ENCODE measurements at regions not wholly inside any gene's neighbourhood (a gene's known extent, or its start where the extent isn't known, plus 50 kb on each side); places are given as distances from the start of the nearest gene placed in this dataset.

- Mint-ChIP-seq H3K36me3 (ENCODE audit: low read depth) (no peaks in the 10 kb centered on the region), H3K9me3 (no peaks in the 10 kb centered on the region), H3K4me3 (no peak overlapping the region), H3K27ac (no peak overlapping the region), H3K4me1 (ENCODE audit: low read depth) (no peaks in the 10 kb centered on the region), H3K27me3 (peaks cover 32% of the 10 kb centered on the region)
Observed at GRCh38 chr9:90300611-90301276, 341.9 kb downstream of the DIRAS2 start.

DNA sequence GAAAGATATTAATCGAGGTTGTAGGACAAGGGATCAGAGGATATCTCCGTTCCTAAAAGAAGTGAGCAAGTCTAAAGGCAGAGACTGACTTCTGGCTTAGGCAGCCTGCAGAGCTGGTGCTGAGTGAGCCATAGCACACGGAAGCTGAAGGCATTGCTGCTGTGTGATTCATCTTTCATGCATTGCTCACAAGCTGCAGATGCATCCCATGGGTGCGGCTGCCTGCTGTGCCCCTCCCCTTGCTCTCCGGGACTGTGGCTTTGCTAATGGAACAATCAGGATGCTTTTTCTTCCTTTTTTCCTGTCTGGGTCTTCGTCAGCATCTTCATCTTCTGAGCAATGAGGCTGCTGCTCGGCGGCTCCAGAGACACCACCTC lies 341.4 kb downstream of the DIRAS2 start:
- no peak overlapping the region for H3K4me3 Mint-ChIP-seq
- H3K27ac Mint-ChIP-seq: no peak overlapping the region
- peaks cover 31% of the 10 kb centered on the region for H3K27me3 Mint-ChIP-seq
- no peaks in the 10 kb centered on the region for H3K4me1 Mint-ChIP-seq (ENCODE audit: low read depth)
- no peaks in the 10 kb centered on the region for H3K36me3 Mint-ChIP-seq (ENCODE audit: low read depth)
- no peaks in the 10 kb centered on the region for H3K9me3 Mint-ChIP-seq

- Mint-ChIP-seq H3K4me1 (ENCODE audit: low read depth) (no peaks in the 10 kb centered on the region), H3K27me3 (peaks cover 23% of the 10 kb centered on the region), H3K9me3 (no peaks in the 10 kb centered on the region), H3K36me3 (ENCODE audit: low read depth) (no peaks in the 10 kb centered on the region), H3K4me3 (no peak overlapping the region), H3K27ac (no peak overlapping the region)
Observed at GRCh38 chr9:90303655-90304054, 339.0 kb downstream of the DIRAS2 start.

DNA sequence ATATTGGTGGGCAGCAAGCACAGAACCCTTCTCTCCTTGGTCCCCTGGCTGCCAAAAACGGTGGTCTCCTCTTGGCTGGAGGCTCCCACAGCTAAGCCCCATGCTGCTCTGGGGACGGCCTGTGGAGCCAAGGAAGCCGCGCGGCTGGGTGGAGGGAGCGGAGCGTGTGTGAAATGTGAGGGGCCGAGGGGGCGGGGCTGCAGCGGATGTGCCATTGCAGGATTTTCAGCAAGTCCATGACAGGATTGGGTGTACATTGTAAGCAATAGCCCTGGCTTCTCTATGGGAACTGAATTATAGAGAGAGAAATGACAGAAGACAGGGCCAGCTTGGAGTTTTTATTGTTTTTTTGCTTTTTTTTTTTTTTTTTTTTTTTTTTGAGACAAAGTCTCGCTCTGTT lies 336.5 kb downstream of the DIRAS2 start:
- H3K36me3 Mint-ChIP-seq (ENCODE audit: low read depth): no peaks in the 10 kb centered on the region
- no peaks in the 10 kb centered on the region for H3K4me1 Mint-ChIP-seq (ENCODE audit: low read depth)
- no peak overlapping the region for H3K4me3 Mint-ChIP-seq
- H3K27me3 Mint-ChIP-seq: peaks cover 23% of the 10 kb centered on the region
- H3K27ac Mint-ChIP-seq: no peak overlapping the region
- no peaks in the 10 kb centered on the region for H3K9me3 Mint-ChIP-seq

- H3K27me3 Mint-ChIP-seq: peaks cover 20% of the 10 kb centered on the region
- H3K4me3 Mint-ChIP-seq: no peak overlapping the region
- no peak overlapping the region for H3K27ac Mint-ChIP-seq
- H3K4me1 Mint-ChIP-seq (ENCODE audit: low read depth): no peaks in the 10 kb centered on the region
- no peaks in the 10 kb centered on the region for H3K36me3 Mint-ChIP-seq (ENCODE audit: low read depth)
- no peaks in the 10 kb centered on the region for H3K9me3 Mint-ChIP-seq
Observed at GRCh38 chr9:90307167-90307833, 335.3 kb downstream of the DIRAS2 start.

DNA sequence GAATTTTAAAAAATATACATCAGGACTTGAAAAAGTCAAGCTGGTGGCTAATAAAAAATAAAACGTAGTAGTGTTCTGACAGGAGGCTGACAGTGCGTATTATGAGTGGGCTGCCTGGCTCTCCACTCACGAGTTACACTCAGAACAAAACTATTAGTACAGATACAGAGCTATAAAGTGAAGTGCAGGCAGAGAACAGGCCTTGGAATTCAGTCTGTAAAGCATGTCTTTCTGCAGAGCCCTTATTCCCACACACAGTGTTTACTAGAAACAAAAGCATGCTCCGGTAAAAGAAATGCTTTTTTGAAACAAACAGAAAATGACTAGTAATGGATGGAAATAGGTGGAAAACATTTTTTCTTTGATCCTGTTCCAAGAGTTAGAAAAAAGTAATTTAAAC lies 334.7 kb downstream of the DIRAS2 start:
- Mint-ChIP-seq H3K4me3 (no peak overlapping the region), H3K27ac (no peak overlapping the region), H3K9me3 (no peaks in the 10 kb centered on the region), H3K36me3 (ENCODE audit: low read depth) (no peaks in the 10 kb centered on the region), H3K4me1 (ENCODE audit: low read depth) (no peaks in the 10 kb centered on the region), H3K27me3 (peaks cover 20% of the 10 kb centered on the region)

DNA sequence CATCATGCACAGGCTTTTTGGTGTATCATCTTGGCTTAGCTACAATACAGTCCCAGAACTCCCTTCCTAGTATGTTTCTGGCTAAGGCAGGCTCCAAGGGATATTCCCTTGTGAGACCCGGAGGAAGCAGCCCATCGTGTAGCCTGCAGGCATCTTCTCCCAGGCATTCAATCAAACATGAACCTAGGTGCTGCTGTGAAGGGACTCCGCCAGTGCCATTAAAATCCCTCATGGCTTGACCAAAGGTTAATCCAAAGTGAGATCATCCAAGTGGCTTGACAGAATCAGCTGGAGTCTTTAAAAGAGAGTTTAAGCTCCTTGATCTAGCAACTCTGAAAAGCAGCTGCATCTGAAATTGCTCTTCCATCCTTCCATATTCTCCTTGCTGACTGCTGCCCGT lies 333.9 kb downstream of the DIRAS2 start:
- no peak overlapping the region for H3K4me3 Mint-ChIP-seq
- H3K9me3 Mint-ChIP-seq: no peaks in the 10 kb centered on the region
- H3K27me3 Mint-ChIP-seq: peaks cover 20% of the 10 kb centered on the region
- no peak overlapping the region for H3K27ac Mint-ChIP-seq
- no peaks in the 10 kb centered on the region for H3K4me1 Mint-ChIP-seq (ENCODE audit: low read depth)
- H3K36me3 Mint-ChIP-seq (ENCODE audit: low read depth): no peaks in the 10 kb centered on the region

- Mint-ChIP-seq H3K27me3 (peaks cover 11% of the 10 kb centered on the region), H3K27ac (no peak overlapping the region), H3K9me3 (no peaks in the 10 kb centered on the region), H3K4me1 (ENCODE audit: low read depth) (no peaks in the 10 kb centered on the region), H3K36me3 (ENCODE audit: low read depth) (no peaks in the 10 kb centered on the region), H3K4me3 (no peak overlapping the region)
Observed at GRCh38 chr9:90309809-90310520, 332.7 kb downstream of the DIRAS2 start.

DNA sequence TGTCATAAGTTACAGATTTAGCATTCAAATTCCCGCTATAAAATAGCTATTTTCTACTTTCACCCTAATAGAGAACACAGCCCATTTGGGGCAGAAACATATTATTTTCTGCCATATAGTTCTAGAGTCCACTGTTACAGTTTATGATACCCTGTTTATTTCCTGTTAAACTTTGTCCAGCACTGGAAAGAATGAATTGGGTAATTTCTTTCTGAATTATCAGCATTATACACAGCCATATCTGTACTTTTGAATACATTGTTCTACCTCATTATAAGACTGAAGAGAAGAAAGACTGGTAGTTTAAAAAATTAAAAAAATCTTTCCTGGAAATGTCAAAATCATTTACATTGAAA lies 332.1 kb downstream of the DIRAS2 start:
- no peak overlapping the region for H3K4me3 Mint-ChIP-seq
- no peak overlapping the region for H3K27ac Mint-ChIP-seq
- H3K4me1 Mint-ChIP-seq (ENCODE audit: low read depth): no peaks in the 10 kb centered on the region
- no peaks in the 10 kb centered on the region for H3K36me3 Mint-ChIP-seq (ENCODE audit: low read depth)
- H3K27me3 Mint-ChIP-seq: peaks cover 8% of the 10 kb centered on the region
- no peaks in the 10 kb centered on the region for H3K9me3 Mint-ChIP-seq

DNA sequence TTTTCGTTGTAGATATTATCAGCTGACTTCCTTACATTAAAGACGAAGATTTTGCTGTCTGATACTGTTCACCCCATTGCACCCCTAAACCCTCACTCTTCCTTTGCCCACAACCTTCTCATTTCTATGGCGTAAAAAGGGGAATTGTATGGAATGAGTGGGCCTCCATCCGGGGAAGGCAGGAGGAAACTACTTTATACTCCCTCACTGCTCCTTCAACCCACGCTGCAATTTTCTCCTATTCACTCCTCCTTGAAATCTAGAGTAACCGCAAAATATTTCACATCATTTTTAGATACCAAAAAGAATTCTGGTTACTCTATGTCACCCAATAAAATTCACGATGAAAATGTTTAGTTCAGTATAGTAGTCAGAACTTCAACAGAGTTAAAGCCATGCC lies 330.8 kb downstream of the DIRAS2 start:
- no peaks in the 10 kb centered on the region for H3K4me1 Mint-ChIP-seq (ENCODE audit: low read depth)
- no peaks in the 10 kb centered on the region for H3K36me3 Mint-ChIP-seq (ENCODE audit: low read depth)
- no peaks in the 10 kb centered on the region for H3K9me3 Mint-ChIP-seq
- peaks cover 8% of the 10 kb centered on the region for H3K27me3 Mint-ChIP-seq
- H3K4me3 Mint-ChIP-seq: no peak overlapping the region
- no peak overlapping the region for H3K27ac Mint-ChIP-seq

DNA sequence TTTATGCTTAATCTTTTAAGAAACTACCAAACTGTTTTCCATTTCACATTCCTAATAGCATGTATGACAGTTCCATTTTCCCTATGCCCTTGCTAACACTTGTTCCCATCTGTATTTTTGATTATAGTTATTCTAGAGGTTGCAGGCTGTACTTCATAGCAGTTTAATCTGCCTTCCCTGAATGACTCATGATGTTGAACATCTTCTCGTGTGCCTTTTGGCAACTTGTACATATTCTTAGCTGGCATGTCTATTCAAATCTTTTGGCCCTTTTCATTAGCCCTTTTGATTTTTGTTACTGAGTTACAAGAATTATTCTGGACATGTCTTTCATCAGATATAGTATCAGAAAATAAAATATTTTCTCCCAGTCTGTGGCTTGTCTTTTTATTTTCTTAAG lies 320.3 kb downstream of the DIRAS2 start:
- Mint-ChIP-seq H3K36me3 (ENCODE audit: low read depth) (no peaks in the 10 kb centered on the region), H3K27me3 (peaks cover 27% of the 10 kb centered on the region), H3K4me3 (no peak overlapping the region), H3K9me3 (no peaks in the 10 kb centered on the region), H3K4me1 (ENCODE audit: low read depth) (no peaks in the 10 kb centered on the region), H3K27ac (no peak overlapping the region)

GRCh38 chr9:90325913-90326653 lies 316.5 kb downstream of the DIRAS2 start:
- Mint-ChIP-seq H3K4me1 (ENCODE audit: low read depth) (no peaks in the 10 kb centered on the region), H3K27me3 (peaks cover 35% of the 10 kb centered on the region), H3K4me3 (no peak overlapping the region), H3K36me3 (ENCODE audit: low read depth) (no peaks in the 10 kb centered on the region), H3K27ac (no peak overlapping the region), H3K9me3 (no peaks in the 10 kb centered on the region)

DNA sequence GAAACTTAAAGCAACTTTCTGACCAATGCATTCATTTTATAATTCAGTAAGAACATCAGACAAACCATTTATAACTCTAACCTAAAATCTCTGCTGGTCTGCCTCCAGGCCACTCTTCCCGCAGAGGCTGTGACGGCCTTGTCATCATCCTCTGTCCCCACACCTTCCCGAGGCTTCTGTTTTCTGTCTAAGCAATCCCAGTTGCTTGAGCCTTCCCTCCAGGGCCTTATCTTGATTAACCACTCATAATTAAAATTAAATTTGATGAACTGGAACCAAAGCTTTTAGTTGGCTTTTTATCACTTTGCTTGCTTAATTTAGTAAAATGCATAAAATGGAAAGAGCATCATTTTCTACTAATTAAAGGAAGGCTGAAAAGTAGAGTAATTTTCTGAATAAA lies 312.4 kb downstream of the DIRAS2 start:
- Mint-ChIP-seq H3K4me1 (ENCODE audit: low read depth) (no peaks in the 10 kb centered on the region), H3K27ac (no peak overlapping the region)

GRCh38 chr9:90331826-90332575 lies 310.6 kb downstream of the DIRAS2 start:
- no peaks in the 10 kb centered on the region for H3K9me3 Mint-ChIP-seq
- no peak overlapping the region for H3K27ac Mint-ChIP-seq
- peaks cover 55% of the 10 kb centered on the region for H3K27me3 Mint-ChIP-seq
- no peaks in the 10 kb centered on the region for H3K4me1 Mint-ChIP-seq (ENCODE audit: low read depth)
- H3K4me3 Mint-ChIP-seq: no peak overlapping the region
- no peaks in the 10 kb centered on the region for H3K36me3 Mint-ChIP-seq (ENCODE audit: low read depth)

More for the DNA sequence above, 312.4 kb downstream of the DIRAS2 start:
- Mint-ChIP-seq H3K9me3 (no peaks in the 10 kb centered on the region), H3K27me3 (peaks cover 54% of the 10 kb centered on the region), H3K4me3 (no peak overlapping the region), H3K36me3 (ENCODE audit: low read depth) (no peaks in the 10 kb centered on the region)

All from stimulated activated naive CD8-positive, alpha-beta T cell treated with anti-CD3 and anti-CD28 coated beads, Interleukin-15, Interleukin-2, amounts not matched to agents 100 ng/mL and 50 ng/mL, for 24 hours (primary cell).